Neural cell (in vitro differentiated cells): ENCODE measurements at regions not wholly inside any gene's neighbourhood (a gene's known extent, or its start where the extent isn't known, plus 50 kb on each side); places are given as distances from the start of the nearest gene placed in this dataset.

Experiments used
- H2AFZ ChIP-seq: fragments of 200-600, 300-800 bp; sonication (generic), shearing (Covaris generic); 2 replicates; pipeline ENCODE4 v1.6.0; 2014; ENCODE audit warnings: low read depth, mild to moderate bottlenecking, antibody characterized with exemption, low read length, moderate library complexity
- H3F3A ChIP-seq: fragments of 200-600 bp; shearing (Covaris generic); 2 replicates; pipeline ENCODE4 v1.6.1; 2016; ENCODE audit warnings: mild to moderate bottlenecking, moderate library complexity, mixed read lengths, antibody characterized with exemption, low read length; ENCODE audit not compliant: insufficient read depth, poor library complexity, severe bottlenecking
- H3K27ac ChIP-seq: fragments of 200-600, 300-800 bp; sonication (generic), shearing (Covaris generic); 2 replicates; pipeline ENCODE4 v1.5.1; 2014; ENCODE audit warnings: mild to moderate bottlenecking, low read length, moderate library complexity
- H3K27me3 ChIP-seq: fragments of 300-800, 200-600 bp; sonication (generic), shearing (Covaris generic); 2 replicates; pipeline ENCODE4 v1.6.0; 2014; ENCODE audit warnings: mild to moderate bottlenecking, low read depth, low read length, moderate library complexity; ENCODE audit not compliant: insufficient read depth
- H3K36me3 ChIP-seq: fragments of 300-800, 200-600 bp; sonication (generic), shearing (Covaris generic); 2 replicates; pipeline ENCODE4 v1.5.1; 2014; ENCODE audit warnings: mild to moderate bottlenecking, antibody characterized with exemption, low read length, moderate library complexity; ENCODE audit not compliant: insufficient read depth
- H3K4me2 ChIP-seq: fragments of 300-800, 200-600 bp; sonication (generic), shearing (Covaris generic); 2 replicates; pipeline ENCODE4 v1.6.0; 2014; ENCODE audit warnings: mild to moderate bottlenecking, low read length
- H3K4me3 ChIP-seq: fragments of 300-800, 200-600 bp; sonication (generic), shearing (Covaris generic); 2 replicates; pipeline ENCODE4 v1.5.1; 2014; ENCODE audit warnings: mild to moderate bottlenecking, low read length, moderate library complexity
- H3K79me2 ChIP-seq: fragments of 200-600 bp; shearing (Covaris generic); replicated peaks from 2 replicates; pipeline ENCODE4 v1.6.0; 2014; ENCODE audit warnings: mild to moderate bottlenecking, low read length, moderate library complexity; ENCODE audit not compliant: insufficient read depth
- H3K9ac ChIP-seq: fragments of 300-800, 200-600 bp; sonication (generic), shearing (Covaris generic); 2 replicates; pipeline ENCODE4 v1.6.1; 2016; ENCODE audit warnings: mild to moderate bottlenecking, low read length, mixed read lengths
- H3K9me2 ChIP-seq: fragments of 200-600 bp; shearing (Covaris generic); 2 replicates; pipeline ENCODE4 v1.6.1; 2016; ENCODE audit warnings: mild to moderate bottlenecking, low read length, mixed read lengths; ENCODE audit not compliant: insufficient read depth
- H3K9me3 ChIP-seq: fragments of 200-600, 300-800 bp; sonication (generic), shearing (Covaris generic); 2 replicates; pipeline ENCODE4 v1.6.1; 2016; ENCODE audit warnings: mild to moderate bottlenecking, mixed run types, low read length, moderate library complexity, mixed read lengths
- H4K20me1 ChIP-seq: fragments of 200-600 bp; shearing (Covaris generic); 2 replicates; pipeline ENCODE4 v1.6.1; 2016; ENCODE audit warnings: mild to moderate bottlenecking, mixed run types; ENCODE audit not compliant: insufficient read depth
- CTCF ChIP-seq: fragments of 450-650 bp; IDR thresholded peaks from 2 replicates; pipeline ENCODE4 v1.5.1; 2014; ENCODE audit warnings: antibody characterized with exemption, mild to moderate bottlenecking, moderate library complexity; ENCODE audit not compliant: poor library complexity, severe bottlenecking
- EP300 ChIP-seq: fragments of 450-650 bp; conservative IDR thresholded peaks from 2 replicates; pipeline ENCODE4 v1.6.1; 2014; ENCODE audit warnings: antibody characterized with exemption, mild to moderate bottlenecking, moderate library complexity; ENCODE audit not compliant: poor library complexity, severe bottlenecking
- EZH2 ChIP-seq: fragments of 200-600, 300-800 bp; shearing (Covaris generic), sonication (generic); IDR thresholded peaks from 2 replicates; pipeline ENCODE4 v1.6.1; 2014; ENCODE audit warnings: antibody characterized with exemption, low read length, borderline replicate concordance, mild to moderate bottlenecking; ENCODE audit not compliant: insufficient read depth, poor library complexity, severe bottlenecking
- MXI1 ChIP-seq: fragments of 450-650 bp; conservative IDR thresholded peaks from 2 replicates; pipeline ENCODE4 v1.6.1; 2014; ENCODE audit warnings: antibody characterized with exemption, mild to moderate bottlenecking; ENCODE audit not compliant: poor library complexity, severe bottlenecking
- POLR2AphosphoS5 ChIP-seq: IDR thresholded peaks from 2 replicates; pipeline ENCODE4 v1.6.1; 2012
- RAD21 ChIP-seq: fragments of 450-650 bp; conservative IDR thresholded peaks from 2 replicates; pipeline ENCODE4 v1.6.1; 2014; ENCODE audit warnings: antibody characterized with exemption, mild to moderate bottlenecking, moderate library complexity
- SMC3 ChIP-seq: fragments of 450-650 bp; conservative IDR thresholded peaks from 2 replicates; pipeline ENCODE4 v1.6.1; 2014; ENCODE audit warnings: antibody characterized with exemption, mild to moderate bottlenecking, moderate library complexity; ENCODE audit not compliant: poor library complexity
- TAF1 ChIP-seq: IDR thresholded peaks from 2 replicates; pipeline ENCODE4 v1.6.1; 2012; ENCODE audit warnings: low read depth
- TF ChIP-seq, protein P1 (sequence below): IDR thresholded peaks from 2 replicates; pipeline ENCODE4 v1.6.1; 2012; ENCODE audit warnings: borderline replicate concordance

GRCh38 chr17:28255616-28256015, 63.4 kb upstream of the TMEM97 start:
- TF ChIP-seq POLR2AphosphoS5: no peak
- TF ChIP-seq CTCF: no peak
- TF ChIP-seq MXI1: no peak
- no peak for TF ChIP-seq SMC3
- no peak for TF ChIP-seq EZH2
- TF ChIP-seq TAF1: no peak
- TF ChIP-seq RAD21: no peak
- TF ChIP-seq, protein P1, sequence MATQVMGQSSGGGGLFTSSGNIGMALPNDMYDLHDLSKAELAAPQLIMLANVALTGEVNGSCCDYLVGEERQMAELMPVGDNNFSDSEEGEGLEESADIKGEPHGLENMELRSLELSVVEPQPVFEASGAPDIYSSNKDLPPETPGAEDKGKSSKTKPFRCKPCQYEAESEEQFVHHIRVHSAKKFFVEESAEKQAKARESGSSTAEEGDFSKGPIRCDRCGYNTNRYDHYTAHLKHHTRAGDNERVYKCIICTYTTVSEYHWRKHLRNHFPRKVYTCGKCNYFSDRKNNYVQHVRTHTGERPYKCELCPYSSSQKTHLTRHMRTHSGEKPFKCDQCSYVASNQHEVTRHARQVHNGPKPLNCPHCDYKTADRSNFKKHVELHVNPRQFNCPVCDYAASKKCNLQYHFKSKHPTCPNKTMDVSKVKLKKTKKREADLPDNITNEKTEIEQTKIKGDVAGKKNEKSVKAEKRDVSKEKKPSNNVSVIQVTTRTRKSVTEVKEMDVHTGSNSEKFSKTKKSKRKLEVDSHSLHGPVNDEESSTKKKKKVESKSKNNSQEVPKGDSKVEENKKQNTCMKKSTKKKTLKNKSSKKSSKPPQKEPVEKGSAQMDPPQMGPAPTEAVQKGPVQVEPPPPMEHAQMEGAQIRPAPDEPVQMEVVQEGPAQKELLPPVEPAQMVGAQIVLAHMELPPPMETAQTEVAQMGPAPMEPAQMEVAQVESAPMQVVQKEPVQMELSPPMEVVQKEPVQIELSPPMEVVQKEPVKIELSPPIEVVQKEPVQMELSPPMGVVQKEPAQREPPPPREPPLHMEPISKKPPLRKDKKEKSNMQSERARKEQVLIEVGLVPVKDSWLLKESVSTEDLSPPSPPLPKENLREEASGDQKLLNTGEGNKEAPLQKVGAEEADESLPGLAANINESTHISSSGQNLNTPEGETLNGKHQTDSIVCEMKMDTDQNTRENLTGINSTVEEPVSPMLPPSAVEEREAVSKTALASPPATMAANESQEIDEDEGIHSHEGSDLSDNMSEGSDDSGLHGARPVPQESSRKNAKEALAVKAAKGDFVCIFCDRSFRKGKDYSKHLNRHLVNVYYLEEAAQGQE: no peak
- TF ChIP-seq EP300: no peak
- H3F3A ChIP-seq: no peaks in the 10 kb centered on the region
- no peaks in the 10 kb centered on the region for H4K20me1 ChIP-seq
- H3K9ac ChIP-seq: no peak overlapping the region
- no peaks in the 10 kb centered on the region for H3K27me3 ChIP-seq
- no peaks in the 10 kb centered on the region for H3K36me3 ChIP-seq
- H3K27ac ChIP-seq: no peak overlapping the region
- no peaks in the 10 kb centered on the region for H3K9me3 ChIP-seq
- no peak overlapping the region for H3K4me3 ChIP-seq
- H2AFZ ChIP-seq: no peak overlapping the region
- H3K9me2 ChIP-seq: no peaks in the 10 kb centered on the region
- H3K79me2 ChIP-seq: no peaks in the 10 kb centered on the region
- no peak overlapping the region for H3K4me2 ChIP-seq

DNA sequence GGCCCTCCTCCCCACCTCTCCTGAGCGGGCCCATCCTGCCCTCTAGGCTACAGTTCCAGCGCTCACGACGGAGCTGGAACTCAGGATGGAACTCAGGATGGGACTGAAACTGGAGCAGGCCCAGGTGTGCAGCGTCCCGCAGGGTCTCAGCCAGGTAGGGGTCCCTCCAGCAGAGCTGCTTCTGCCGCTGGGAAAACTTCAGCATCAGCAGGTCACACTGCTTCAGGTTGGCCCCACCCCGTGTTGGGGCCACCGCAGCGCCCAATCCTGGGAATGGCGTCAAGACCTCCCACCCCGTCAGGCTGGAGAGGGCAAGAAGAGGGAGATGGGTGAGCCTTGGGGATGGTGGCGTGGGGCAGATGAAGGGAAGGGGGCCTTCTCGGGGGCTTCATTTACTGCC, 62.6 kb upstream of the TMEM97 start:
- no peaks in the 10 kb centered on the region for H4K20me1 ChIP-seq
- H3K4me2 ChIP-seq: no peak overlapping the region
- H3K79me2 ChIP-seq: no peaks in the 10 kb centered on the region
- no peaks in the 10 kb centered on the region for H3K27me3 ChIP-seq
- no peak overlapping the region for H3K9ac ChIP-seq
- no peaks in the 10 kb centered on the region for H3F3A ChIP-seq
- no peaks in the 10 kb centered on the region for H3K36me3 ChIP-seq
- H3K9me3 ChIP-seq: no peaks in the 10 kb centered on the region
- no peak overlapping the region for H2AFZ ChIP-seq
- TF ChIP-seq, protein P1: no peak
- no peak for TF ChIP-seq CTCF
- no peak for TF ChIP-seq EZH2
- TF ChIP-seq POLR2AphosphoS5: no peak
- TF ChIP-seq MXI1: no peak
- no peak for TF ChIP-seq SMC3
- TF ChIP-seq RAD21: no peak
- TF ChIP-seq EP300: no peak
- no peak for TF ChIP-seq TAF1
- no peaks in the 10 kb centered on the region for H3K9me2 ChIP-seq
- no peak overlapping the region for H3K4me3 ChIP-seq
- no peak overlapping the region for H3K27ac ChIP-seq
